LNCaP clone FGC (cell line): ENCODE measurements at regions not wholly inside any gene's neighbourhood (a gene's known extent, or its start where the extent isn't known, plus 50 kb on each side); places are given as distances from the start of the nearest gene placed in this dataset.

Experiments
- DNase-seq: peaks from one replicate; pipeline ENCODE4 v3.0.0-alpha.2; 2011; ENCODE audit warnings: low read depth
- H3K4me3 ChIP-seq: 2 replicates; pipeline ENCODE4 v1.5.1; 2011; ENCODE audit warnings: mild to moderate bottlenecking, low read depth, low read length, control low read depth
- TF ChIP-seq, protein P1 (sequence below): IDR thresholded peaks from 2 replicates; pipeline ENCODE4 v1.5.1; 2012; ENCODE audit warnings: mild to moderate bottlenecking; ENCODE audit not compliant: control insufficient read depth, insufficient read depth; ENCODE audit errors: extremely low read depth

GRCh38 chr5:93302711-93303110, 278.3 kb downstream of the NR2F1-AS1 start:
- no peak for DNase-seq
- TF ChIP-seq, protein P1, sequence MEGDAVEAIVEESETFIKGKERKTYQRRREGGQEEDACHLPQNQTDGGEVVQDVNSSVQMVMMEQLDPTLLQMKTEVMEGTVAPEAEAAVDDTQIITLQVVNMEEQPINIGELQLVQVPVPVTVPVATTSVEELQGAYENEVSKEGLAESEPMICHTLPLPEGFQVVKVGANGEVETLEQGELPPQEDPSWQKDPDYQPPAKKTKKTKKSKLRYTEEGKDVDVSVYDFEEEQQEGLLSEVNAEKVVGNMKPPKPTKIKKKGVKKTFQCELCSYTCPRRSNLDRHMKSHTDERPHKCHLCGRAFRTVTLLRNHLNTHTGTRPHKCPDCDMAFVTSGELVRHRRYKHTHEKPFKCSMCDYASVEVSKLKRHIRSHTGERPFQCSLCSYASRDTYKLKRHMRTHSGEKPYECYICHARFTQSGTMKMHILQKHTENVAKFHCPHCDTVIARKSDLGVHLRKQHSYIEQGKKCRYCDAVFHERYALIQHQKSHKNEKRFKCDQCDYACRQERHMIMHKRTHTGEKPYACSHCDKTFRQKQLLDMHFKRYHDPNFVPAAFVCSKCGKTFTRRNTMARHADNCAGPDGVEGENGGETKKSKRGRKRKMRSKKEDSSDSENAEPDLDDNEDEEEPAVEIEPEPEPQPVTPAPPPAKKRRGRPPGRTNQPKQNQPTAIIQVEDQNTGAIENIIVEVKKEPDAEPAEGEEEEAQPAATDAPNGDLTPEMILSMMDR = no peak
- no peak overlapping the region for H3K4me3 ChIP-seq

GRCh38 chr5:93300945-93301344, 280.1 kb downstream of the NR2F1-AS1 start:
- TF ChIP-seq, protein P1 = no peak

DNA sequence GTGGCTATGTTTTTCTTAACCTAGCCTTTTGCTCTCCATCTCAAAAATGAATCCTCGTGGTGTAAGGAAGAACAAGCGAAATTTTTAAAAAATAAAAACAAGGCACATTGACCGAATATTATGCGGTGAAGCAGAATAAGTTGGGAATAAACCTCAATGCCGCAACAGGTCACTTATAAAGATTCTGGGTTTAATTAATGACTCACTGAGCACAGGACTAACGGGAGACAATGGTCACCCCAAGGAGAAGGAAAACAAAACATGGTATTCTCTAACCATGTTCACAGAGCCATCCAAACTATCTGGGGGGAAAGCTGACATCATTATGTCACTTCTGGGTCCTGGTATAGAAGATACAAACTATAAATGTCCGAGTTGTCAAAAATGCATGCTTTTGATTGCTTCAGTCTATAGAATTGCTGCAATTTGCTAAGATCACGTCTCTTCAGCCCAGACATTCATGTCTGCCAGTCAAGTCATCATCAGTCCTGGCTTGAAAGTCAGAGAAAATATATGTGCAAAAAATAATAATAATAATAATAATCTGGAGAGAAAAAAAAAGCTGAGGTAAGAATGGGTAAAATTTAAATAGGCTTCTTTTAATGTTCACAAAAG, 280.6 kb downstream of the NR2F1-AS1 start:
- TF ChIP-seq, protein P1 = no peak
- H3K4me3 ChIP-seq = no peak overlapping the region
- DNase-seq = no peak

More at GRCh38 chr5:93300945-93301344, 280.1 kb downstream of the NR2F1-AS1 start:
- DNase-seq = no peak
- no peak overlapping the region for H3K4me3 ChIP-seq

GRCh38 chr5:93299681-93300308, 281.2 kb downstream of the NR2F1-AS1 start:
- no peak for DNase-seq

DNA sequence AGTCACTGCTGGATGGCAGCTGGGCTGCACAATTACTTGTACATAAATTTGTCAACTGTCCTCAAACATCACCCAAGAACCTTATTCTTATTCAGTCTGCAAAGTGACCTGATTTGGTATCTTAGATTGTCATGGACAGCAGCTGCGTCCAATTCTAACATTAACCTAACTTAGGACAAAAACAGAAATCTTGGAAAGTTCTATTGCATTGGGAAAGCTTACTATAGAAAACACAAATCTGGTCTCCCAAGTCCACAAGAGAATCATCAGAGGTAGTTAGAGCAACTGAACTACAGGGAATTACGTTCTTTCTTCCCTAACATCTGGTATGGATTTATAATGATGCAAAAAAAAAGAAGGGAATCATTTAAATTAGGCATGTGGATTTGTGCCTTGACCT, 283.9 kb downstream of the NR2F1-AS1 start:
- DNase-seq = no peak
- no peak overlapping the region for H3K4me3 ChIP-seq
- TF ChIP-seq, protein P1 = no peak

More at GRCh38 chr5:93299681-93300308, 281.2 kb downstream of the NR2F1-AS1 start:
- no peak overlapping the region for H3K4me3 ChIP-seq
- TF ChIP-seq, protein P1 = no peak

DNA sequence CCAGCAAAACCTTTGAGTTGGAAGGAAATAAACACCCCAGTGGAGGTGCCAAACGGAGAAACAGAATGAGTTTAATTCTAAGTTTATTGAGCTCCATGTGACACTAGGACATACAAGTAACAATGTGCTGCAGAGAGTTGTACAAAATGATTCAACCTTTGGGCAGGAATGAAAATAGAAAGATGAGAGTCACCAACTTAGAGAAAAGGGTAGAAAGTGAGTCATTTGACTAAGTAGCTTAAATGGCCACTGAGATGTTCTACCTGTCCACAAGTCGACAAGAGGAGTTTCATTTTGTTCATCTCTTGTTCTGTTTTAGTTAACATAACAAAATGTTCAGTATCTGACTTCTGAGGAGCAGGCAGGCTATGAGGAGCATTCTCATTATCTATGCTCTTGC, 284.7 kb downstream of the NR2F1-AS1 start:
- no peak overlapping the region for H3K4me3 ChIP-seq
- TF ChIP-seq, protein P1 = no peak
- DNase-seq = no peak
